Skin of body (tissue), 2 donors: ENCODE measurements at regions not wholly inside any gene's neighbourhood (a gene's known extent, or its start where the extent isn't known, plus 50 kb on each side); places are given as distances from the start of the nearest gene placed in this dataset. TPM values are rescaled to one million over a fixed set of nuclear protein-coding genes. Genes with fewer than 3 reads are reported as not detected.
A peak's percentile ranks its signal among the peaks of the same experiment; 100 is the strongest.
"Not testable (repeated sequence)": the region's sequence is repeated elsewhere in the genome, so short reads cannot be mapped to it uniquely, and the experiment has no call there.

Experiments
- DNase-seq: peaks from one replicate; lab custom pipeline; 2025; lab: John Stamatoyannopoulos, UW
- small RNA-seq: library from RNA; depleted of rRNA; stranded (forward); fragments of <200 nt; gene quantifications from one replicate; pipeline ENCODE3, GENCODE V24; 2014; ENCODE audit warnings: low replicate concordance

DNA sequence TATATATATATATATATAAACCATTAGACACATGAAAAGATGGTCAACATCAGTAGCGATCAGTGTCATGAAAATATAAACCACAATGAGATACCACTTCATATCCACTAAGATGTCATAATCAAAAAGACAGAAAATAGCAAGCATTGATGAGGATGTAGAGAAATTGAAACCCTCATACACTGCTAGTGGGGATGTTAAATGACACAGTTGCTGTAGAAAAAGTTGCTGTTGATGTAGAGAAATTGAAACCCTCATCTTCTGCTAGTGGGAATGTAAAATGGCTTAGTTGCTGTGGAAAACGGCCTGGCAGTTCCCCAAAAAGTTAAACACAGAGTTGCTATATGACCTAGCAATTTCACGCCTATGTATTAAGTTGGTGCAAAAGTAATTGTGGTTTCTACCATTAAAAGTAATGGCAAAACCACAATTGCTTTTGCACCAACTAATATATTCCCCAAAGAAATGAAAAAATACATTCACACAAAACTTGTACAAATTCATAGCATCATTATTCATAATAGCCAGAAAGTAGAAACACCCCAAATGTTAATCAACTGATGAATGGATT lies 120.5 kb upstream of the ZWINT start:
- DNase-seq = no peak

DNA sequence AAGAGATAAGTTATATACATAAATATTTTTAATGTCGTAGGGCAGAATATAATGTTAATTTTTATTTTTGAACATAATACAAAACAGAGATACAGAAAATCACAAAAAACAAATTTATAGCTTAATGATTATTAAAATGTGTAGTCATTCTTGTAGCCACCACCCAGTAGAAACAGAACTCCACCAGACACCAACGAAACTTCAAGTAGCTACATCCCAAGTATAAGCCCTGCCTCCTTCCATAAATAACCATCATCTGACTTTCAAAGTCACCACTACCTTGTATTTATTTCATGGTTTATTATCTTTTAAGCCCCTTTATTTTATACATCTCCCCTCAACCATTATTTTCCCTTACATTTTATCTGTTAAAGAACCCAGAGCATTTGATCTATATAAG lies 111.9 kb upstream of the ZWINT start:
- no peak for DNase-seq

DNA sequence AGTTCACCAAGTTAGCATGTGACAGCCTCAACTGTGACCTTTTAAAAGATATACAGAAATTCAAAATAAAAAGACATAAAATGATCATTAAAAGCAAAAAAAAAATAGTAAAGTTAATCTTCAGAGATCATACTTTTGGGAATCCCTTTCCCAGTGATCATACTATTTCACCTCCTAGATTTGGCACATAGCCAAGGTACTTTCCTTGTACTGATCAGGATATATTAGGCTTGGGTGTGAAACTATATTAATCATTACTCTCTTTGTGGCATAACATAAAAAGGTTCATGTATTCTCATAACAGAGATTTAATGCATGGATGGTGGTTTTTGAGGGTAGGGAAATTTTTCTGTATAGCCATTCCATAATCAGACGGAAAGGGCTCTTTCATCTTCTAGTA lies 109.6 kb upstream of the ZWINT start:
- no peak for DNase-seq

DNA sequence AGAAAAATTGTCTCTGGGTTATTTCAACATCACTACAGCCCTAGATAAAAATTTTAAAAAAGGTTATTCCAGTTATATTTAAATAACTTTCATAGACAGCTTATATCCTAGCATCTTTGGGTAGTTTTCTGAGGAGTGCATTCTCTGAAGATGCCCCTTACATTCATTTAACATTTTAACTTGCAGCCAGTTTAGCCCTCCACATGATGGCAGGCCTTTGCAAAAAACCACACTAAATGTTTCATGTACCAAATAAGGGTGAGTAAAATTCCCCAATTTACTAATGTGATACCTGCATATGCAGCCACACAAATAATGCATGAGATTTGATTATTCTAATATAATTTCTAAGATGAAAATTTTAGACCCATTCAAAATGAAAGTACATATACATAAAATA lies 108.4 kb upstream of the ZWINT start:
- DNase-seq = no peak

DNA sequence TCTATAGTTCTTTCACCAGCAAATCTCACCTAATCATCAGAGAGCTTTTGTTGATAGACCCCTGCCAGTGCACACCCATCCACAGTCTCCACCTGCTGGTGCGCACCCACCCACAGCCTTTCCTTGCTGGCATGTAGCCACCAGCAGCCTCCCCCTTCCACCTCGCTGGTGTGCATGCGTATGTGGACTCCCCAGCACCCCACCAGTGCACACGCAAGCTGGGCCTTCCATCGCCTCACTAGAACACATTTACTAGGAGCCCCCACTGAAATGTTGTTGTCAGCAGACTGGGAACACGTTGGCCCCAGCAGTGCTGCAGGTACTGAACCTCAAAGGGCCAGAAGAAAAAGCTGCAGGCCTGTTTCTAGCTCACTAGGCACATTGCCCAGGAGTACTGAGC lies 104.9 kb upstream of the ZWINT start:
- DNase-seq = no peak

DNA sequence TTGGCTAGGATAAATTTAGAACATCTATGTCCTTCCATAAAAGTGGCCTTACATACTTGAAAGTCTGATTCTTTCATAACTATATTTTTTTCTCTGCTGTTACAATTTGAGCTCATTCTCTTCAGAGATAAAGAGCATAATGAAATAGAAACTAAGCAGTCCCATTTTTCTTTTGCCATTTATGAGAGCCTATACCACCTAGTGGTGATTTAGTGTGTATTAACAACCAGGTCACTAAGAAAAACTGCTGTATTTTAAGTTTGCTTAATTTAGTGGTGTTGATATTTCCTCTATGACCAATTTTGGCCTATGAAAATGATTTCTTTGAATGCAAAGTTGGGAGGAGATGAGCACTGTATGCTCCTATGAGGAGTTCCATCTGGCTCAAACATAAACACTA lies 88.7 kb upstream of the ZWINT start:
- DNase-seq = no peak

DNA sequence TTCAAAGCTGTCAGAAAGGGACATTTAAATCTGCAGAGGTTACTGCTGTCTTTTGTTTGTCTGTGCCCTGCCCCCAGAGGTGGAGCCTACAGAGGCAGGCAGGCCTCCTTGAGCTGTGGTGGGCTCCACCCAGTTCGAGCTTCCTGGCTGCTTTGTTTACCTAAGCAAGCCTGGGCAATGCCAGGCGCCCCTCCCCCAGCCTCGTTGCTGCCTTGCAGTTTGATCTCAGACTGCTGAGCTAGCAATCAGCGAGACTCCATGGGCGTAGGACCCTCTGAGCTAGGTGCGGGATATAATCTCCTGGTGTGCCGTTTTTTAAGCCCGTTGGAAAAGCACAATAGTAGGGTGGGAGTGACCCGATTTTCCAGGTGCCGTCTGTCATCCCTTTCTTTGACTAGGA lies 86.6 kb upstream of the ZWINT start:
- not testable (repeated sequence) for DNase-seq

DNA sequence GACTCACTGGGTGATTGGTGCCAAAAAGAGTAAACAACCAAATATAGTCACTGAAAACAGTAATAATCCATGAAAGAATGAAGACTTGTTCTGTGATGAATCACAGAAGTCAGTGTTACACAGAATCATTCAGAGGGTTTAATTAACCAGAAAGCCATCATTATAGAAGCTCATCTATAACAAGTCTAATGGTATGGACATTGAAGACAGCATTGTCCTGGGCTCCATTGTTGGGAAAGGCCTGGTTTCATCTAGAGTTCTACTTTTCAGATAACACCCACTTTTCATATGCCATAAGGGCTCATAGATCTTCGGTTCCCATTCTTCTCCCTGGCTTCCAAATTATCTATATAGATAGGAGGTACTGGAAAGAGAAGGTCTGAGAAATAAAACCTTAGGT lies 80.3 kb upstream of the ZWINT start:
- DNase-seq = not testable (repeated sequence)

Small RNAs in the stretch of these regions (small RNA-seq; reads per million reads assigned to genes)
- gene AL731534.1 (not detected), gene MIR3924 (not detected), gene RF01299 (1.3 reads per million, percentile 82 among the genes with 10 or more reads in this experiment)
